GM10248 (cell line): ENCODE measurements at regions not wholly inside any gene's neighbourhood (a gene's known extent, or its start where the extent isn't known, plus 50 kb on each side); places are given as distances from the start of the nearest gene placed in this dataset.

ENCODE experiments used
- CTCF ChIA-PET: fragments of 300-600 bp; sonication (Branson Sonifier 250); formaldehyde crosslinking; extraction: SDS; loops from one replicate; lab custom pipeline; 2021; ENCODE audit warnings: antibody characterized with exemption; lab: Yijun Ruan, JAX
- POLR2A ChIA-PET: fragments of 350-650 bp; sonication (Branson Sonifier 250); formaldehyde crosslinking; extraction: SDS; loops from one replicate; lab custom pipeline; 2020; ENCODE audit warnings: antibody characterized with exemption; lab: Yijun Ruan, JAX
- DNase-seq: peaks from one replicate; pipeline ENCODE4 v3.0.0; 2012; ENCODE audit errors: extremely low spot score
- CTCF ChIP-seq: IDR thresholded peaks from 2 replicates; pipeline ENCODE4 v1.5.1; 2012; ENCODE audit warnings: mild to moderate bottlenecking, low read depth; ENCODE audit errors: extremely low read depth, missing control alignments, control extremely low read depth

GRCh38 chr16:9509663-9510062 is 418.2 kb downstream of the HAPSTR1 start:
- ChIA-PET CTCF (no interaction called here), POLR2A (no interaction called here)
- no peak for DNase-seq
- TF ChIP-seq CTCF: no peak

- ChIA-PET CTCF (no interaction called here), POLR2A (no interaction called here)
- TF ChIP-seq CTCF: no peak
- no peak for DNase-seq
Observed at GRCh38 chr16:9511389-9511788, 419.9 kb downstream of the HAPSTR1 start.

GRCh38 chr16:9516444-9516843 is 425.0 kb downstream of the HAPSTR1 start:
- POLR2A ChIA-PET: no interaction called here
- CTCF ChIA-PET: no interaction called here
- DNase-seq: no peak

GRCh38 chr16:9518051-9518450 is 426.6 kb downstream of the HAPSTR1 start:
- TF ChIP-seq CTCF: no peak
- CTCF ChIA-PET: no interaction called here
- no peak for DNase-seq
- POLR2A ChIA-PET: no interaction called here

More at GRCh38 chr16:9516444-9516843, 425.0 kb downstream of the HAPSTR1 start:
- TF ChIP-seq CTCF: no peak

GRCh38 chr16:9518581-9518980 is 427.1 kb downstream of the HAPSTR1 start:
- CTCF ChIA-PET: no interaction called here
- no peak for DNase-seq
- TF ChIP-seq CTCF: no peak
- POLR2A ChIA-PET: no interaction called here

- no peak for TF ChIP-seq CTCF
- ChIA-PET CTCF (interaction anchor here (1.0 to 1.5 kb wide), 5 partner anchors 9 to 24 kb away, joined by 3 to 5 read pairs (median 3); no protein-coding TSS in a partner anchor), POLR2A (no interaction called here)
- no peak for DNase-seq
Observed at GRCh38 chr16:9521749-9522370, 430.4 kb downstream of the HAPSTR1 start.
